ENCODE measurements at regions not wholly inside any gene's neighbourhood (a gene's known extent, or its start where the extent isn't known, plus 50 kb on each side); places are given as distances from the start of the nearest gene placed in this dataset.

DNA sequence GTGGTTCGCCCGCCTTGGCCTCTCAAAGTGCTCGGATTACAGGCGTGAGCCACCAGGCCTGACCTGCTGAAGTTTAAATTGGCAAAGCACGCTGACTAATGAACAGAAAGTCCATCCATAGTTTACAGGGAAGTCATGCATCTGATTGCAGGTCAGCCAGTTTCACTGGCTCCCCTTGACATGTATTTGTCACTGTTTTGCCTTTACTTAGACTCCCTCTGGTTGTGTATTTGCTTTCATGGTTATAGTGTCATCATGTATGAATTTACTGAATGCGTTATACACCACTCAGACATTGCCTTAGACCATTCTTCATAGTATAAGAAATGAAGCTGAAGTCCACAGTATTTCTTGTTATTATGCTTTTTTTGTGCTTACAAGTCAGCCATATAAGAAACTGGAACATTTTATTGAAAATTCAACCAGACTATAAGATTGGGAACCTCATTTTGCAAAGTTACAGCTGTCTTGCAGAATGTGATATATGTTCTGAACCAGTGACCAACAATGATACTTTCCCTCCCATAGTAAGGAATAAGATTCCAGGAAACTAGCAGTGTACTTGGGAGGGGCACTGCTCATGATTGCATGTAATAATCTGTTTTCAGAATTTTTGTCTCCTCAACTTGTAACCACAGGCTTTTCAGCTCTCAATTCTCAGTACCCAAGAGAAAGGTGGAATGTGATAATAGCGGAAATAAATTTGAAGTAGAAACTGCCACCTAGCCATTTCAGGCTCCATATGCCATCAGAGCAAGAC, 51.9 kb upstream of the ATF7IP start:
- TF ChIP-seq CTCF (IDR thresholded peaks at IDR 0.05), result no peak
- TF ChIP-seq POLR2A (IDR thresholded peaks at IDR 0.05), result no peak

Data from heart left ventricle (tissue), 13 donors.